ENCODE measurements at regions not wholly inside any gene's neighbourhood (a gene's known extent, or its start where the extent isn't known, plus 50 kb on each side); places are given as distances from the start of the nearest gene placed in this dataset.
"Not testable (repeated sequence)": the region's sequence is repeated elsewhere in the genome, so short reads cannot be mapped to it uniquely, and the experiment has no call there.

GRCh38 chr2:87507378-87508348 is 240.2 kb upstream of the PLGLB2 start:
- TF ChIP-seq, protein P1, sequence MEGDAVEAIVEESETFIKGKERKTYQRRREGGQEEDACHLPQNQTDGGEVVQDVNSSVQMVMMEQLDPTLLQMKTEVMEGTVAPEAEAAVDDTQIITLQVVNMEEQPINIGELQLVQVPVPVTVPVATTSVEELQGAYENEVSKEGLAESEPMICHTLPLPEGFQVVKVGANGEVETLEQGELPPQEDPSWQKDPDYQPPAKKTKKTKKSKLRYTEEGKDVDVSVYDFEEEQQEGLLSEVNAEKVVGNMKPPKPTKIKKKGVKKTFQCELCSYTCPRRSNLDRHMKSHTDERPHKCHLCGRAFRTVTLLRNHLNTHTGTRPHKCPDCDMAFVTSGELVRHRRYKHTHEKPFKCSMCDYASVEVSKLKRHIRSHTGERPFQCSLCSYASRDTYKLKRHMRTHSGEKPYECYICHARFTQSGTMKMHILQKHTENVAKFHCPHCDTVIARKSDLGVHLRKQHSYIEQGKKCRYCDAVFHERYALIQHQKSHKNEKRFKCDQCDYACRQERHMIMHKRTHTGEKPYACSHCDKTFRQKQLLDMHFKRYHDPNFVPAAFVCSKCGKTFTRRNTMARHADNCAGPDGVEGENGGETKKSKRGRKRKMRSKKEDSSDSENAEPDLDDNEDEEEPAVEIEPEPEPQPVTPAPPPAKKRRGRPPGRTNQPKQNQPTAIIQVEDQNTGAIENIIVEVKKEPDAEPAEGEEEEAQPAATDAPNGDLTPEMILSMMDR (IDR thresholded peaks at IDR 0.05): not testable (repeated sequence)
- TF ChIP-seq POLR2AphosphoS5, POLR2A, EP300 (IDR thresholded peaks at IDR 0.05): not testable (repeated sequence)
